PFSK-1 (cell line): ENCODE measurements at regions not wholly inside any gene's neighbourhood (a gene's known extent, or its start where the extent isn't known, plus 50 kb on each side); places are given as distances from the start of the nearest gene placed in this dataset.

Source experiments
- FOXP2 ChIP-seq: optimal IDR thresholded peaks from 2 replicates; pipeline ENCODE3; 2011; ENCODE audit warnings: borderline replicate concordance, control low read depth, inconsistent platforms; ENCODE audit not compliant: insufficient read depth; ENCODE audit errors: extremely low read length, extremely low read depth
- POLR2AphosphoS5 ChIP-seq: IDR thresholded peaks from 2 replicates; pipeline ENCODE4 v1.6.1; 2012; ENCODE audit warnings: low read depth, mild to moderate bottlenecking, control low read depth, low read length, moderate library complexity
- REST ChIP-seq, 2 experiments: IDR thresholded peaks; 2 replicates each; pipeline versions ENCODE4 v1.6.1 to v1.8.0; 2011 to 2012; ENCODE audit warnings: low read depth in 2 of 2, low read length in 2 of 2, control low read depth in 1 of 2, inconsistent platforms in 1 of 2, mild to moderate bottlenecking in 1 of 2, moderate library complexity in 1 of 2; ENCODE audit not compliant: insufficient read depth in 1 of 2
- SIN3A ChIP-seq: IDR thresholded peaks from 2 replicates; pipeline ENCODE4 v1.6.1; 2012; ENCODE audit warnings: mild to moderate bottlenecking, low read length, moderate library complexity, borderline replicate concordance; ENCODE audit not compliant: insufficient read depth
- TAF1 ChIP-seq: IDR thresholded peaks from 2 replicates; pipeline ENCODE4 v1.6.1; 2012; ENCODE audit warnings: low read length, control low read depth, borderline replicate concordance; ENCODE audit not compliant: insufficient read depth

- TF ChIP-seq REST (IDR thresholded peaks at IDR 0.05; ENCODE audit: insufficient read depth in 1 of 2, low read depth in 2 of 2, low read length in 2 of 2): no peak
- TF ChIP-seq TAF1: no peak
- TF ChIP-seq POLR2AphosphoS5: no peak
- TF ChIP-seq SIN3A: no peak
- no peak for TF ChIP-seq FOXP2
Measured at GRCh38 chr1:112230232-112230631, 165.8 kb upstream of the CTTNBP2NL start.
